GM12878 (cell line): ENCODE measurements at regions not wholly inside any gene's neighbourhood (a gene's known extent, or its start where the extent isn't known, plus 50 kb on each side); places are given as distances from the start of the nearest gene placed in this dataset.

Experiments
- CREM ChIP-seq: IDR thresholded peaks from 2 replicates; pipeline ENCODE4 v1.6.1; 2014; ENCODE audit warnings: antibody characterized with exemption, low read depth
- RELA ChIP-seq: fragments of 450-650 bp; IDR thresholded peaks from 2 replicates; pipeline ENCODE4 v1.8.0; 2014; ENCODE audit warnings: borderline replicate concordance; ENCODE audit not compliant: partially characterized antibody
- STAT3 ChIP-seq: IDR thresholded peaks from 2 replicates; pipeline ENCODE4 v1.6.1; 2011; ENCODE audit warnings: low read depth, low read length, improper control_type of control experiment
- TBL1XR1 ChIP-seq: IDR thresholded peaks from 2 replicates; pipeline ENCODE4 v1.6.1; 2012; ENCODE audit warnings: low read depth, low read length, improper control_type of control experiment
- ZZZ3 ChIP-seq: IDR thresholded peaks from 2 replicates; pipeline ENCODE4 v1.6.1; 2011; ENCODE audit warnings: low read depth; ENCODE audit not compliant: control insufficient read depth, insufficient read length
- TF ChIP-seq, protein P1 (sequence below): fragments of 450-650 bp; IDR thresholded peaks from 2 replicates; pipeline ENCODE4 v1.6.1; 2018; ENCODE audit warnings: borderline replicate concordance, mild to moderate bottlenecking; ENCODE audit not compliant: partially characterized antibody
- TF ChIP-seq, protein P2 (sequence below): IDR thresholded peaks from 2 replicates; pipeline ENCODE4 v1.6.1; 2011; ENCODE audit warnings: low read depth, mild to moderate bottlenecking, low read length, moderate library complexity, borderline replicate concordance; ENCODE audit errors: extremely low read depth
- TF ChIP-seq, protein P3 (sequence below): IDR thresholded peaks from 2 replicates; pipeline ENCODE4 v1.6.1; 2012; ENCODE audit warnings: improper control_type of control experiment, low read depth, low read length; ENCODE audit not compliant: insufficient replicate concordance

DNA sequence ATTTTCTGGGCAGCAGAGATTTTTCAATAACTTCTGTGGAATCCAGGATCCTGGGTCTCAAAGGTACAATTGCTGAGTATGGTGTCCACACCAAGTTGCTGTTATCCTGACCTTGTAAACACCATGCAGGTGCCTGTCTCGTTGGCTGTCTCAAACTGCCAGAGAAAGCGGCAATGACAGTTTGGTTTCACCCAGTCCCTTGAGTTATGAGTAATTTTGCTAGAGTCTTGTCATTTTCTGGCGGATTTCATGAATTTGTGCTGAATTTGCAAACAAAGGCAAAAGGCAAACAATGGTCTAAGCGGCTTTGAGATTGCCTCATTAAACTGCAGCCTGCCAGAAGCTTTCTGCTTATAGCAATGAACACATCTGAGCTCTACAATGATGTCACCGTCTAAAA is 847.9 kb downstream of the RAB28 start (continued):
- TF ChIP-seq, protein P1, sequence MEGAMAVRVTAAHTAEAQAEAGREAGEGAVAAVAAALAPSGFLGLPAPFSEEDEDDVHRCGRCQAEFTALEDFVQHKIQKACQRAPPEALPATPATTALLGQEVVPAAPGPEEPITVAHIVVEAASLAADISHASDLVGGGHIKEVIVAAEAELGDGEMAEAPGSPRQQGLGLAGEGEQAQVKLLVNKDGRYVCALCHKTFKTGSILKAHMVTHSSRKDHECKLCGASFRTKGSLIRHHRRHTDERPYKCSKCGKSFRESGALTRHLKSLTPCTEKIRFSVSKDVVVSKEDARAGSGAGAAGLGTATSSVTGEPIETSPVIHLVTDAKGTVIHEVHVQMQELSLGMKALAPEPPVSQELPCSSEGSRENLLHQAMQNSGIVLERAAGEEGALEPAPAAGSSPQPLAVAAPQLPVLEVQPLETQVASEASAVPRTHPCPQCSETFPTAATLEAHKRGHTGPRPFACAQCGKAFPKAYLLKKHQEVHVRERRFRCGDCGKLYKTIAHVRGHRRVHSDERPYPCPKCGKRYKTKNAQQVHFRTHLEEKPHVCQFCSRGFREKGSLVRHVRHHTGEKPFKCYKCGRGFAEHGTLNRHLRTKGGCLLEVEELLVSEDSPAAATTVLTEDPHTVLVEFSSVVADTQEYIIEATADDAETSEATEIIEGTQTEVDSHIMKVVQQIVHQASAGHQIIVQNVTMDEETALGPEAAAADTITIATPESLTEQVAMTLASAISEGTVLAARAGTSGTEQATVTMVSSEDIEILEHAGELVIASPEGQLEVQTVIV, result no peak
- TF ChIP-seq CREM (no peak), ZZZ3 (no peak), STAT3 (no peak), TBL1XR1 (no peak), RELA (no peak)
- TF ChIP-seq, protein P2, sequence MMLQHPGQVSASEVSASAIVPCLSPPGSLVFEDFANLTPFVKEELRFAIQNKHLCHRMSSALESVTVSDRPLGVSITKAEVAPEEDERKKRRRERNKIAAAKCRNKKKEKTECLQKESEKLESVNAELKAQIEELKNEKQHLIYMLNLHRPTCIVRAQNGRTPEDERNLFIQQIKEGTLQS, result no peak
- TF ChIP-seq, protein P3, sequence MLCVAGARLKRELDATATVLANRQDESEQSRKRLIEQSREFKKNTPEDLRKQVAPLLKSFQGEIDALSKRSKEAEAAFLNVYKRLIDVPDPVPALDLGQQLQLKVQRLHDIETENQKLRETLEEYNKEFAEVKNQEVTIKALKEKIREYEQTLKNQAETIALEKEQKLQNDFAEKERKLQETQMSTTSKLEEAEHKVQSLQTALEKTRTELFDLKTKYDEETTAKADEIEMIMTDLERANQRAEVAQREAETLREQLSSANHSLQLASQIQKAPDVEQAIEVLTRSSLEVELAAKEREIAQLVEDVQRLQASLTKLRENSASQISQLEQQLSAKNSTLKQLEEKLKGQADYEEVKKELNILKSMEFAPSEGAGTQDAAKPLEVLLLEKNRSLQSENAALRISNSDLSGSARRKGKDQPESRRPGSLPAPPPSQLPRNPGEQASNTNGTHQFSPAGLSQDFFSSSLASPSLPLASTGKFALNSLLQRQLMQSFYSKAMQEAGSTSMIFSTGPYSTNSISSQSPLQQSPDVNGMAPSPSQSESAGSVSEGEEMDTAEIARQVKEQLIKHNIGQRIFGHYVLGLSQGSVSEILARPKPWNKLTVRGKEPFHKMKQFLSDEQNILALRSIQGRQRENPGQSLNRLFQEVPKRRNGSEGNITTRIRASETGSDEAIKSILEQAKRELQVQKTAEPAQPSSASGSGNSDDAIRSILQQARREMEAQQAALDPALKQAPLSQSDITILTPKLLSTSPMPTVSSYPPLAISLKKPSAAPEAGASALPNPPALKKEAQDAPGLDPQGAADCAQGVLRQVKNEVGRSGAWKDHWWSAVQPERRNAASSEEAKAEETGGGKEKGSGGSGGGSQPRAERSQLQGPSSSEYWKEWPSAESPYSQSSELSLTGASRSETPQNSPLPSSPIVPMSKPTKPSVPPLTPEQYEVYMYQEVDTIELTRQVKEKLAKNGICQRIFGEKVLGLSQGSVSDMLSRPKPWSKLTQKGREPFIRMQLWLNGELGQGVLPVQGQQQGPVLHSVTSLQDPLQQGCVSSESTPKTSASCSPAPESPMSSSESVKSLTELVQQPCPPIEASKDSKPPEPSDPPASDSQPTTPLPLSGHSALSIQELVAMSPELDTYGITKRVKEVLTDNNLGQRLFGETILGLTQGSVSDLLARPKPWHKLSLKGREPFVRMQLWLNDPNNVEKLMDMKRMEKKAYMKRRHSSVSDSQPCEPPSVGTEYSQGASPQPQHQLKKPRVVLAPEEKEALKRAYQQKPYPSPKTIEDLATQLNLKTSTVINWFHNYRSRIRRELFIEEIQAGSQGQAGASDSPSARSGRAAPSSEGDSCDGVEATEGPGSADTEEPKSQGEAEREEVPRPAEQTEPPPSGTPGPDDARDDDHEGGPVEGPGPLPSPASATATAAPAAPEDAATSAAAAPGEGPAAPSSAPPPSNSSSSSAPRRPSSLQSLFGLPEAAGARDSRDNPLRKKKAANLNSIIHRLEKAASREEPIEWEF, result no peak
